HG02610 (cell line): ENCODE measurements at regions not wholly inside any gene's neighbourhood (a gene's known extent, or its start where the extent isn't known, plus 50 kb on each side); places are given as distances from the start of the nearest gene placed in this dataset.

Experiments
- ATAC-seq: cut with Tn5 transposase; IDR thresholded peaks from one replicate; pipeline ENCODE4 v1.9.1; 2021; ENCODE audit warnings: mild to moderate bottlenecking, moderate library complexity; ENCODE audit not compliant: unreplicated experiment

DNA sequence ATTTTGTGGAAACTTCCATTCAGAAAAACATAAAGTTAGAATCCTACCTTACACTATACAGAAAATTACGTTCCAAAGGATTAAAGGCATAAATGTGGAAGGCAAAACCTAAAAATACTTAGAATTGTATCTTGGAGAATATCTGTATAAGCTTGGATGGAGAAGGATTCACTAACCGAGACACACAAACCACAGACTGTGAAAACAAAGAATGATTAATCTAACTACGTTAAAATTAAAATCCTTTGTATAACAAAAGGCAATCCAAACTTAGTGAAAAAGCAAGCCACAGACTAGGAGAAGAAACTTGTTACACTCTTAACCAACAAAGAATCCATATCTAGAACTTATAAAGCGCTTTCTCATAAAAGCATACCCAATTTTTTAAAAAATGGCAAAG lies 678.8 kb downstream of the INHBA start:
- ATAC-seq = no peak

DNA sequence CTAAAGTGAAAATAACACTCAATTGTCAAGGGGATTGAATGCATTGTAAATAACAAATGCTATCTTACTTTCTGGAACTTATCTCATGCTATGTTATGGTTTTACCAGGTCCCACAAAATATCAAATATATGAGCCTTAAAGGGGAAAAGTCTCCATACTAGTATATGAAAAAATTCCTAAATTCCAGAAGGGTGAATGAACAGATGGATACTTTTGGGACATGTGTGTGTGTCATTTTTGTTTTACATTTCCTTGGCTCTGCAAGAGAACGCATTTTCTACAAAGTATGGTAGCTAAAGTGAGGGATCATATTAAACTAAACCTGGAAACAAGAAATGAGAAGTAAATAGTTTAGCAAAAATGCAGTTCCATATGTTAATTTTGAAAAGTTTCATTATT lies 682.8 kb downstream of the INHBA start:
- no peak for ATAC-seq

DNA sequence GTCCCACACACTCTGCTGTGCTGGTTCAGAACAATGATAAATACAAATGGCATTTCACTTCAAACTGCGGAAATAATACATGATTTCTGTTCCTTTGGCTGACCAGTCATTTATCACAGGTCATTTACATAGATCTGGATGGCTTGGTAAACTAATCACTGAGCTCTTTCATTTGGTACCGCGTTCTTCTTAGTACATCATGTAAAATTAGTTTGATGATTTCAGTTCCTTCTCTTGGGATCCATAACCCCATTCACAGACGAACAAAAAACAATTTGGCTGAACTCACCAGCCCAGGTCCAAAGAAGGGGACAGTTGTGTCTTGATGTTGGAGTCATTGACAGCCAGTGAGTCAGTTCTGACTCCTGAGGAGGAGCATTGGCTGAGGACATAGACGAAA lies 689.8 kb downstream of the INHBA start:
- ATAC-seq = no peak

DNA sequence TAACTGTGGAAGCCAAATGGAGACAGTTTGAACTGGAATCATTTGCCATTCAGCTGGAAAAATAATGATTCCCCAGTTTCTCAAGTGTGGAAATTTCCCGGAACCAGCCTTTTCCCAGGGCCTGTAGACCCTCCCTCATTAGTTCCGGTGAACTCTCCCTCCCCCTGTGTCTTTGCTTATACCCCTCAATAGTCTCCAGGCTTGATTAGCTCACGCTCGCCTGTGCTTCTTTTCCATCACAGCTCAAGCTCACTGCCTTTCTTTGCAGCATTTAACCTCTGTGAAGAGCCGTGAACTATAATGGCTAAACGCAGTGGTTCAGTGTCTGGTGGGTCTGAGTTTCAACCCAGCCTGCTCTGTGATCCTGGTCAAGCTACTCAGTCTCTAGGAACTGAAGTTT lies 690.8 kb downstream of the INHBA start:
- no peak for ATAC-seq

DNA sequence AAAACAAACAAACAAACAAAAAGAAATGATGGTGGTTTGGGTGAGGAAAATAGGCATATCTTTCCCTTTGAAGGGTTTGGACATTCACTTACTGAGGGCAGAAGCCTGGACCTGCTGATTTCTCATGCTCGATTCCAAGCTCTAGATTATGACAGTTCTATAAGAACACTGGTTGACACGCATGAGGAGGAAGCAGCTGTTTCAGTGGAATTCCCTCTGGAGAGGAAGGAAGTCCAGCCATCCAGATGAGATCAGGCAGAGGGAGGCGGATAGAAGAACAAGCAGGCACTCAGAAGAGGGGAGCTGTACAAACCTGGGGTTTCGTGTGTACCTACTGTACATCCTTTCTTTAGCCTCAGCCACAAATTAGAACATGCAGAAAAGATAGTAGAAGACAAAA lies 691.9 kb downstream of the INHBA start:
- ATAC-seq = no peak

DNA sequence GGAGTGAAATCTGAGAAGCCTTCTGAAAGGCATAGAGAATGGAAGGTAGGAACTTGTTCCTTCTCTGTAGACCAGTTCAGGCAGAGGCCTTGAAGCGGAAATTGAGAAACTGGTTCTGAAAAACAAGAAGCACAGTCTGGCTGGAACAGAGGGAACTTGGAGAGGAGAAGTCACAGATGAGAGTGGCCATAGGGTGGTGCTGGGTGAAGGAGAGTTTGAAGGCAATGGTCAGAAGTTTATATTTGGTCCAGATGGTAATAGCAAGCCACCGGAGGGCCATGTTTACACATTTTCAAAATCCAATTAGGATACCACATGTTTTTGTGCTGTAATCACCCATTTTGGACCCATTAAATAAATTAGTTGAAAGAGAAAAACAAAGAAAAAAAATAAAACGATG lies 692.5 kb downstream of the INHBA start:
- no peak for ATAC-seq

DNA sequence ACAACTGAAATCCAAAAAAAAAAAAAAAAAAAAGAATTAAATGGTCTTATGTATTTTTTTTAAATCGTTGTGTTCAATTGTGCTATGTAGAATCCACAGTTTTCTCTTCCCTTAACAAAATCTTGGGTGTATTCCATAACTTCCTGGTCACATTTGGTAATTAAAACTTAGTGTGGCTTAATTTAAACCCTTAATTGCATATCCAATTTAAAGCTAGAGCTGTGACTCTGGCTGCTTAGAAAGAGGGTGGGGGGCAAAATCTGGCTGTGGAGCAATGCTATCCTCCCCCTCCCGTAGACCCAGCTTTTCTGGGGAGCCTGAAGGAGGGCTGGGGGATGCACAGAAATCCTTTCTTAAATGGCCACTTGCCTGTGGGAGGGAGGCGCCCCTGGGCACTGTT lies 695.1 kb downstream of the INHBA start:
- no peak for ATAC-seq

DNA sequence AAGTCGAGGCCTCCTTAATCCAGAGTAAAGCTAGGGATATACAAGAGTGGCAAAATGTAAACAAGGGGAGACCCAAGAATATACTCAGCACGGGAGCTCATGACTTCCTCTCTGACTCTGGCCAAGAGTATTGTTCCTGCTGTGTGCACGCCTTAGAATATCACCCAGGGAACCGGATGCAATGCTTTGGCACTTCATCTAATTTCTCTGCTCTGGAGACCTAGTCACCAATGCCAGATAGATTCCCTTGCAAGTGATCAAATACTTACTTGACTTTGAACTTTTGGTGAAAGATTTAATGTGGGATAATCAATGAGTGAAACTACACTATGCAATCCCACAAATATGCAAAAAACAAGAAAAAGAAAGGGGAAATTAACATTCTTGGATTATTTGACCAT lies 695.5 kb downstream of the INHBA start:
- ATAC-seq = no peak

DNA sequence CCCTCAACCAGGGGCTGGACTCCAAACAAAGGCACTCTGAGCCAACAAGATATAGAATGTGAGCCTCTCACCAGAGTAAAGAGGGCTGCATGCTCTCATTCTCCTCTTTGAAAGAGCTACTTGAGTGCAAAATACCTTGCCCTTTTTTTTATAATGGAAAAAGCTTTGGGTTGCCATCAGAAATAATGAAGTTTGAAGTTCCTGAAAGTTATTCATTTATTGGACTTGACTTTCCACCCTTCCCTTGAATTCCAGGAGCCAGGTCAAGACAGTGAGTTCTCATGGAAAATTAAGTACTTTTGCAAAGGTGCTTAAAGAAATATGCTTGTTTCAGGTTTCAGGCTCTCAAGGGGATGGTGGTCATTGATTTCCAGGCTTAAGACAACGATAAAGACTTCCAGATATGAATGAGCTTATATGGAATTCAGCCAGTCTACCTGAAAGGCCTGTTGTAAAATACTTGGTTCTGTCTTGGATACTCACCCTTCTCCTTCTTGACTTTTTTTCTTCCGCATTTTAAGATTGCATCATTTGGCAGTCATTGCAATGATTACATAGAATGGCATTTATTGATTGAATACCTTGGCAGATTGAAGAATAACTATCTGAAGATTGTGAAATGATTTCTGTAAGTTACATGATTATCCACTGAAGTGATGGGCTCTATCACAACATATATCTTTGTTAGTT lies 696.4 kb downstream of the INHBA start:
- ATAC-seq = no peak

DNA sequence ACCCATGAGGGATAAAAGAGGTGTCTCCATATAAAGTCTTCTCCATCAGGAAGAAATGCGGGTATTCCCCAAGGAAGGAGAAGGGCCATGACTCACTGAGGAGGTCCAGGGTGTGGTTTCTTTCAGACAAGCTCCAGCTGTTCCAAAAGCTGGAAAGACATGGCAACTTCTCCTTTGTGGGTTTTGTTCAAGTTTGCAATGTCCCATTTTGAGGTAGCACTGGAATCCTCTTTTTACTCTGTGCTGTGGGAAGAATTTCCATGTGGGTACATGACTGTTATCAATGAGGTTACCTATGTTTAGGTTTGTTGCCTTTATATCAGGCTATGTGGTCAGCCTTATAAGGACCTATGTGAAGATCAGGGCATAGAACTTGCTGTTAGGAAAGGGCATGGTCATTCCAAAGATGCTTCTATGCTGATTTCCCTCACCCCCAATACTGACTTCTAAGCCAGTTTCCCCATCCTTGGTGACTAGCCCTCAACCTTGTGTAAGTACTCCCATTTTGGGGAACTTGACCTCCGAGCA lies 697.5 kb downstream of the INHBA start:
- no peak for ATAC-seq

DNA sequence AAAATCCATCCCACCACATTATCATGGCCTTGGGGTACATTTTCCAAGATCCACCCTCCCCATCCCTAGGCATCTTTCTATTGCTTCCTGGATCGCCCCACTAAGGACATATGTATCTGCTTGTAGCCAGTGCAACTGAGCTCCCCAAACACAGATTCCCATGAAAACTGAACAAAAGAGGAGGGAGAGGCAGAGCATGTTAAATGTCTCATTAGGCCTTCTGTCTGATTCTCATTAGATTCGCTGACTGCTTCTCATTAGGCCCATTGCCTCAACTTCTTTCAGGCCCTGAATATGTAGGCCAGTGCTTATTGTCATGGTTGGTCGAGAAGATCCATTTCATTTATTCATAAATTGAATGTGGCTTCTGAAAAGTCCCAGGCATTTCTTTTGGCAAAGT lies 698.9 kb downstream of the INHBA start:
- no peak for ATAC-seq

DNA sequence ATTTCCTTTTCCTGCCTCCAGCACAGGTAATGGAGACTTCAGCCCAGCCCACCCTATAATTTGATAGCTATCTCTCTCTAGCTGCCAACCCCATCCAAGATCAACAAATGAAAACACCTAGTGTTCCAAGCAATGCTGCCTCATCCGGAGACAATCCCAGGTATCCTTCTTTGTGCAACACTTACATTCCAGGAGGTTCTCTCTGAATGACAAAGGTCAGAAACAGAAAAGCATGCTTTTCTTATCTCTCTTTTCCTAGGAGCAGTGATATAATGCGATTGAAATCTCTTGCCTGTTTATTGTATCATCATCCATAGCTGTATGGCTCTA lies 699.3 kb downstream of the INHBA start:
- ATAC-seq = no peak

DNA sequence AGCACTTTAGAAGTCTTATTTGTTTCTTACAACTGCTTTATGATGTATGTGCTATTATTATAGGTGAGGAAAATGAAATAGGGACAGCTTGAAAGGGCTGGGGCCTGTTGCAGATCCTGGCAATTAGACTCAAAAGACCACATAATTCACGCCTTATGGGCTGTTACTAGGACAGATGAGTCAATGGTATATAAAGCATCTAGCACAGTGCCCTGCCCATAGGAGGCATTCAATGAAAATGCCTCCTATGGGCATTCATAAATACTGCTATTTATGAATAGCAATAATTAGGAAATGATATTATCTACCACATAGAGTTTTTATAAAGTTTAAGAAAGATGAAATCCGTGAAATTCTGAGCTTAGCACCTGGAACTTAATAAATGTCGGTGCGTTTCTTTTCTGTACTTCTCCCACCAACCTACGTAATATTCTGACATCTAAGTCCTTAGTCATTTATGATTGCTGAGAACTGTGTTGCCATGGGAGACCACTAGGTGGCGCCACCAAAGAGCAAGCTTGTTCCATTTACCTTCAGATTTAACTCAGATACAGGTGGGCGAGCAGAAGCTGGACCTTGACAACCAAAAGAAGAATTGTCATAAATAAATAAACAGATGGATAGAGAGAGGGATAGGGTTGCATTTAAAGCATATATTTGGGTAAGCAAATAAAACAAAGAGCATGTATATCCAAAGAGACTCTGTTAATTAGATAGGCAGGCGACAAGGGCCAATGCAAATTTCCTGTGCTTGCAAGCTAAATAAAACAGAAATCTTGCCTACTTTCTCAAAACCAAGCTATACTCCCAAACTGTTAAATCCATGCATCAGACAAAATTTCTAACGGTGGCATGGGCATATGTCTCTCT lies 699.9 kb downstream of the INHBA start:
- no peak for ATAC-seq

DNA sequence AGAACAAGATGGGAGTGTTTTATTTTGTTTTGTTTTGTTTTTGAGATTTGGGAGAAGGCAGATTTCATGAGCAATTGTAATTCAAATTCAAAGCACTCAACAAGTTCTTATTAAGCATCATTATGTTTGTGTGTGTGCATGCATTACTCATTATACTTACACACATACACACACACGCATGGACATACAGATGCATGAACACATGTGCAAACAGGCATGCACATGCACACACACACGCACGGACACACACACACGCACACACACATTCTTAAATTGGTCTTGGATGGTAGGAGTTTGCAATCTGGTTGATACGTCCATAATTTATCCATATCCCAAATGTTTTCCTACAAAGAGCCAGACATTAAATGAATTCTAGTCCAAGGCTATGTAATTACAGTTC lies 702.8 kb downstream of the INHBA start:
- ATAC-seq = no peak

DNA sequence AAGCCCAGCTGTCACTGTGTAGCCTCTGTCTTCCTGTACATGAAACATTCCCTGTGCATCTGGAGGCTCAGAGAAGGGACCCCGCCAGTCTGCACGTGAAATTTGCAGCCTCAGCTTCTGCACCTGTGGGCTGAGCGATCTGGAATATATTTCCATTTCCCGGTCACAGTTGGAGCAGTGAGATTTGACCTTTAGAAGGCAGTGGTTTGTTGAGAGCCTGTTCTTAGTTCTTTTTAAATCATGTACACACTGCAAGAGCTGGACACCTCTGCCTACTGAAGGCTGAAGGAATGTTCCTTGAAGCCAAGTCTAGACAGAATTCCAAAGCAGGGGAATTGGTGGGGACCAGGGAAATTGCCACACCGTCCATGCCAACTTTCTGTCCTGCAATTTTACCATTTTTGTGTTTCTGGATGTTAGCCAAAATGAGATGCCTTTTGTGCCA lies 706.6 kb downstream of the INHBA start:
- ATAC-seq = no peak

DNA sequence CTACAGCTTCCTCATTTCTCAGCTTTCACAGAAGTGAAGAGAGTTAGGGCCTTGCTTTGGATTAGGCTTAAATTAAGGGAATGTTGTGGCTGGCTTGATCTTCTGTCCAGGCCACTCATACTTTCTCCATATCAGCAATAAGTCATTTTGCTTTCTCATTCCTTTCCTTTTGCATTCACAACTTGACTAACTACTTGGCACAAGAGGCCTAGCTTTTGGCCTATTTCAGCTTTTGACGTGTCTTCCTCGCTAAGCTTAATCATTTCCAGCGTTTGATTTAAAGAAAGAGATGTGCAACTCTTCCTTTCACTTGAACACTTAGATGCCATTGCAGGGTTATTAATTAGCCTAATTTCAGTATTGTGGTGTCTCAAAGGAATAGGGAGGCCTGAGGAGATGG lies 712.0 kb downstream of the INHBA start:
- no peak for ATAC-seq

DNA sequence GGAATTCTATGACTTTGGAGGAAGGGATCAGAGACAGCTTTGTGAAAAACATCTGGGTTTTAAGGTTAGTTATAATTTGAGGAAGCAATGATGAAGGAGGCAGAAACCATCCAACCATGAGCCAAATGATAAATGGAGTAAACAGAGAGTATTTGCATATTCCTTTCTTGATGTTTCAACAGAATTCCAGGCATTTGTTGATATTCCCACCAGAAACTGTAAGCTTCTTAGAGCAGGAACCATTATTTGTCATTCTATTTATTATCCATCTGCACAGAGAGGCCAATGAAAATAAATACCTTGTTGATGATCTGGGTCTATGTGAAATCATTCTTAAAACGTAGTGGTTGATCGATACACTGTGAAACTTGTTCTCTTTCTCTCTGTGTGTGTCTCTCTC lies 715.3 kb downstream of the INHBA start:
- no peak for ATAC-seq

DNA sequence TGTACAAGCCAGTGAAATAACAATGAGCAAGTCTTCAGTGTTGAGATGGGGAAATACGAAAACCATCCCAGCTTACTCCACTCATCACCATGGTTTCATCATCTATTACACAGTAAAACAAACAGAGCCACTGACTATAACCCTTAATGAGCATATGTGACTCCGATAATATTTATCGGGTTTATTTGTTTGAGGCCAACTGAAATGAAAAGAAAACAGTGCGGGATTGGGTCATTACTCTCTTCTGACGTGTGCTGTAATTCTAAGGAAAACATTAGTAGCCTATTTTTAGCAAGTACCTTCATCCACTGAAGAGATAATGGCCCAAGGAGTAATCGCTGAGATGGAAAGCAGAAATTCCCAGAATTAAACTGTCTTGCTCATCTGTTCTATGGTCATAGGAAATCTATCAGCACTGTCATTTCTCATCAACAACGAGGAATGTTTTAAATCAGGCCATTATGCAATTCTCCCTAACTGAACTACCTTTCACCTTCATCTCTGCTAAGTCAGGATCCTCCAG lies 716.5 kb downstream of the INHBA start:
- no peak for ATAC-seq

DNA sequence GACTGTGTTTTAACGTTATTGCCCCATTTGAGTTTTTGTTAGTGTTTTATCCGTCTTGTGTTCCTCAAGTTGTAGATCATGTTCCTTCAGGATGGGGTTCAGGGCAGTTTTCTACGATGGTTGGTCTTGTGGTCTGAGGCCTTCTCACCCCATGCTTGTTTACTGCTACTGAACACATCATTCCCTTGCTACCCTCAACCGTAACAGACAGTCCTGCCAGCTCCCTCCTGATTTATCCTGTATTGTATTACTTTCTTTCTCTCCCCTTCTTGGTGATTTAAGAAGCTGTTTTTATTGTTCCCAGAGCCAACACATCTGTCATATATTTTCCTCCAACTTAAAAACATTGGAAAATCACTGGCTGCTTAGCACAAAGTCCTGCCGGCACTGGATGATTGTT lies 719.8 kb downstream of the INHBA start:
- no peak for ATAC-seq

DNA sequence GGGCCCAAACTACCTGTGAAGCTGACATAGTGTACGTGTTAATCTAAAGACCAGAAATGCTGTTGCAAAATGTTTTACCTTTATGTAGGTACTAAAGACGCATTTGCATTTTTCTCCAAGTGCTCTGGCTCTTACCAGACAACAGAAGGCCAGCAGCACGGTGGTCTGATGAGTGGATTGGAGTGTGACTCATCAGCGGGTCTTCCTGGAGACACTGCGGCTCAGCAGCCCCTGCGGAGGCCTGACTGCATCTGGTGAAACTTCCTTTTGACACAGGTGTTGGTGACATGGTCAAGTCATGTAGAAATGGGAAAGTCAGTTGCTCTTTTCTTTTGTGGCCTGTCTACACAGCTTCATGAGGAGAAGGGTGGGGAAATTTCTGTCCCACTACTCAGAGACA lies 723.6 kb downstream of the INHBA start:
- no peak for ATAC-seq

DNA sequence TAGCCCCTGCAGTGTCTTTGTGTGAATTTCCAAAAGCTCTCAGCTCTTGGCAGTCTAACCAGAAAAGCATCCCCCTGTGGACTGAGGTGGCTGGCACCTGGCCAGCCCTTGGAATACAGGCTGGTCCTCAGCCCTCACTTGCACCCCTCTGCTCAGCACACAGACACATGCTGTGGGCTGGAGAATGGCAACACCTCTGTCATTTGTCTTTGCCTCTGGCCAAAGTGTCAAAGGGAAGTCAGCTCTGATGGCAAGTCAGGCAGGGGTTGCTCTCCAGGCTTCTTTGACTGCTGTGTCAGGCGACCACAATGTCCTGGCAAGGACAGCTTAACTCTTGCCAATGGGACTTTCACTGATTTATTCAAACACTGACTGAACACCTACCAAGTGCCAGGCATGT lies 724.8 kb downstream of the INHBA start:
- no peak for ATAC-seq

DNA sequence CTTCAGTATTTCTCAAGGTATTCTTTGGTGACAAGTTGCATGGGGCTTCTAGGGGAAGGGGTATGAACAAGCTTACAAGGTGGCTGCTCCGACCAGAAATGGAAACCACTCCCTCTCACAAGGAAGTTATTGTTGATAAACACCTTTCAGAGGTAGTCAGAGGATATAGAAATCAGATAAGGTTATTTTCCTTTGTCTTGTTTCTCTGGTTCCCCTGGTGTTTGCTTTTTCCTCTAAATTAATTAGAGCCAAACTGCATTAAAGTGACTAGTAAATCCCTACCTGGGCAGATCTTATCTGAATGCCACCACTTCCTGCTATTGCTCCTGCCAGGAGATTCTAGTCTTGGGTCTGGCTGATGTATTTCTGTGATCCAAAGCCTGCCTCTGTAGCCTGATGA lies 725.4 kb downstream of the INHBA start:
- no peak for ATAC-seq
